MCF 10A (cell line): ENCODE measurements at regions not wholly inside any gene's neighbourhood (a gene's known extent, or its start where the extent isn't known, plus 50 kb on each side); places are given as distances from the start of the nearest gene placed in this dataset.

Source experiments
- BruUV-seq: library from RNA; stranded (reverse); fragments of 400-500 nt; replicated peaks from 2 replicates; lab custom pipeline; 2021; lab: Mats Ljungman, UMichigan
- CTCF ChIA-PET: fragments of 300-600 bp; sonication (Branson Sonifier 250); formaldehyde crosslinking; extraction: SDS; loops from one replicate; lab custom pipeline; 2021; ENCODE audit warnings: antibody characterized with exemption, inconsistent platforms; lab: Yijun Ruan, JAX
- POLR2A ChIA-PET: fragments of 300-600, 350-650 bp; sonication (Branson Sonifier 250); formaldehyde crosslinking; extraction: SDS; loops from one replicate; lab custom pipeline; 2020; ENCODE audit warnings: antibody characterized with exemption, inconsistent platforms; lab: Yijun Ruan, JAX
- DNase-seq: peaks from one replicate; pipeline ENCODE4 v3.0.0-alpha.2; 2018; ENCODE audit not compliant: unreplicated experiment
- H3K27ac Mint-ChIP-seq: one replicate; pipeline ENCODE4 v1.8.0; 2022; ENCODE audit warnings: mild to moderate bottlenecking, low read depth, mixed read lengths; ENCODE audit not compliant: unreplicated experiment
- H3K27me3 Mint-ChIP-seq: one replicate; pipeline ENCODE4 v1.8.0; 2022; ENCODE audit warnings: mixed read lengths; ENCODE audit not compliant: insufficient read depth, unreplicated experiment
- H3K36me3 Mint-ChIP-seq: one replicate; pipeline ENCODE4 v1.8.0; 2022; ENCODE audit warnings: mild to moderate bottlenecking, moderate library complexity, mixed read lengths; ENCODE audit not compliant: insufficient read depth, unreplicated experiment
- H3K4me1 Mint-ChIP-seq: one replicate; pipeline ENCODE4 v1.8.0; 2022; ENCODE audit warnings: mixed read lengths; ENCODE audit not compliant: insufficient read depth, unreplicated experiment
- H3K4me3 Mint-ChIP-seq: one replicate; pipeline ENCODE4 v1.8.0; 2022; ENCODE audit warnings: mild to moderate bottlenecking, moderate library complexity, mixed read lengths; ENCODE audit not compliant: unreplicated experiment
- H3K9me3 Mint-ChIP-seq: one replicate; pipeline ENCODE4 v1.8.0; 2022; ENCODE audit warnings: mixed read lengths; ENCODE audit not compliant: unreplicated experiment
- intact Hi-C: fragments of 100-400 bp; cut with micrococcal nuclease; formaldehyde crosslinking; loops from 2 replicates; pipeline ENCODE4 v1.14.1; 2022
- TF ChIP-seq, protein P1 (sequence below): fragments of 200-600 bp; IDR thresholded peaks from one replicate; pipeline ENCODE4 v1.8.0; 2022; ENCODE audit warnings: antibody characterized with exemption, mild to moderate bottlenecking; ENCODE audit not compliant: unreplicated experiment

DNA sequence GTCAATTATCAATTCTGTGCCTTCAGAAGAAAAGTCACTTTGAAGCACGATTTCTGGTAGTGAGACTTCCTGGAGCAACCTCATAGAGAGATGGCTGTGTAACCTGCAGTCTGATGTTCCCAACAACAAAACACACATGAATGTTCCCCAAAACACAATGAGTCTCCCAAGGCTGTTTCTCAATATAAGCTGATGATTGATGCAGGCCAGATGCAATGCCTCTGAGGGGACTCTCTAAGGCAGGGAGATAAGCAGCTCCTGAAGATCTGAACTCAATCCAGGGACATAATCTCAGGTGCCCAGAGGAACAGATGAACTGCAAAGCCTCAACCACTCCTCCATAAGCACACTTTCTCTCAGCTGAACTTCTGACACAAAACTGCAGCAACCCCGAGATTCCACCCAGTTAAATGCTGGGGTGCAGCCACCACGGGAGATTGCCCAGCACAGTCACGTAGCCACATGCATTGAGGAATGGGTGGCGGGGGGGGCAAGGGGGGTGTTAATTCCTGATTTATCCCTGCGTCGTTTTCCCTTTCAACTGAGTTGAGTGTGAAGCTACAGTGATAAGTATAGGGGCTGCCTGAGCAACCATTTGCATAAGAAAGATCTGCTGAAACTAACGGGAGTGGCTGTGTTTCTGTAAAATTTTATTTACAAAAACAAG, 122.7 kb upstream of the RASEF start:
- intact Hi-C loops, result no loop called here
- ChIA-PET POLR2A (interaction anchor here (0.5 kb wide), 1 partner anchor 148 kb away, joined by 3 read pairs; no protein-coding TSS in a partner anchor), CTCF (interaction anchor here (0.6 kb wide), 2 partner anchors 97 to 123 kb away, joined by 3 read pairs; no protein-coding TSS in a partner anchor)
- TF ChIP-seq, protein P1, sequence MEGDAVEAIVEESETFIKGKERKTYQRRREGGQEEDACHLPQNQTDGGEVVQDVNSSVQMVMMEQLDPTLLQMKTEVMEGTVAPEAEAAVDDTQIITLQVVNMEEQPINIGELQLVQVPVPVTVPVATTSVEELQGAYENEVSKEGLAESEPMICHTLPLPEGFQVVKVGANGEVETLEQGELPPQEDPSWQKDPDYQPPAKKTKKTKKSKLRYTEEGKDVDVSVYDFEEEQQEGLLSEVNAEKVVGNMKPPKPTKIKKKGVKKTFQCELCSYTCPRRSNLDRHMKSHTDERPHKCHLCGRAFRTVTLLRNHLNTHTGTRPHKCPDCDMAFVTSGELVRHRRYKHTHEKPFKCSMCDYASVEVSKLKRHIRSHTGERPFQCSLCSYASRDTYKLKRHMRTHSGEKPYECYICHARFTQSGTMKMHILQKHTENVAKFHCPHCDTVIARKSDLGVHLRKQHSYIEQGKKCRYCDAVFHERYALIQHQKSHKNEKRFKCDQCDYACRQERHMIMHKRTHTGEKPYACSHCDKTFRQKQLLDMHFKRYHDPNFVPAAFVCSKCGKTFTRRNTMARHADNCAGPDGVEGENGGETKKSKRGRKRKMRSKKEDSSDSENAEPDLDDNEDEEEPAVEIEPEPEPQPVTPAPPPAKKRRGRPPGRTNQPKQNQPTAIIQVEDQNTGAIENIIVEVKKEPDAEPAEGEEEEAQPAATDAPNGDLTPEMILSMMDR, result no peak
- no peak for DNase-seq
- no peaks in the 10 kb centered on the region for H3K27me3 Mint-ChIP-seq
- no peak overlapping the region for H3K27ac Mint-ChIP-seq
- H3K36me3 Mint-ChIP-seq, result peaks cover 6% of the 10 kb centered on the region
- no peak overlapping the region for H3K4me3 Mint-ChIP-seq
- no TSS peak for BruUV-seq
- peaks cover 7% of the 10 kb centered on the region for H3K4me1 Mint-ChIP-seq
- H3K9me3 Mint-ChIP-seq, result no peaks in the 10 kb centered on the region

DNA sequence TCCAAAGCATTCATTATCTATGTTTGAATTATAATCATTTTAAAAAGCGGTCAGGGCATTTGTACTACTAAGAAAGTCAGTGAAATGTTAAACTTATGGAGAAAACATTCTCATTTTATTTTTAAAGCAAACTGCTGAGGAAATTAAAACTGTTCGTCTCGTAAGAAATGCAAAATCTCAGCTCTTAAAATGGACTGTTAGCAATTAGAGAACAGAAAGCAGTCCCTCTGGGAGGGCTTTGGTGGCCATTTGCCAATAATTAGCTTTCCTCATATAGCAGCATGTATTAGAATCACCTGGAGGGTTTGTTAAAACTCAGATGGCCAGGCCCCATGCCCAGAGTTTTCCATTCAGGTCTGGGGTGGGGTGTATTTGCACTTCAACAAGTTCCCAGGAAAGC, 120.7 kb upstream of the RASEF start:
- no peak for DNase-seq
- intact Hi-C loops, result no loop called here
- peaks cover 5% of the 10 kb centered on the region for H3K4me1 Mint-ChIP-seq
- no peak overlapping the region for H3K27ac Mint-ChIP-seq
- ChIA-PET POLR2A (no interaction called here), CTCF (interaction anchor here (0.7 to 0.8 kb wide), 3 partner anchors 26 to 118 kb away, joined by 3 read pairs; no protein-coding TSS in a partner anchor)
- H3K36me3 Mint-ChIP-seq, result peaks cover 6% of the 10 kb centered on the region
- no TSS peak for BruUV-seq
- no peak overlapping the region for H3K4me3 Mint-ChIP-seq
- peaks cover 3% of the 10 kb centered on the region for H3K9me3 Mint-ChIP-seq
- H3K27me3 Mint-ChIP-seq, result no peaks in the 10 kb centered on the region
- TF ChIP-seq, protein P1, result no peak

DNA sequence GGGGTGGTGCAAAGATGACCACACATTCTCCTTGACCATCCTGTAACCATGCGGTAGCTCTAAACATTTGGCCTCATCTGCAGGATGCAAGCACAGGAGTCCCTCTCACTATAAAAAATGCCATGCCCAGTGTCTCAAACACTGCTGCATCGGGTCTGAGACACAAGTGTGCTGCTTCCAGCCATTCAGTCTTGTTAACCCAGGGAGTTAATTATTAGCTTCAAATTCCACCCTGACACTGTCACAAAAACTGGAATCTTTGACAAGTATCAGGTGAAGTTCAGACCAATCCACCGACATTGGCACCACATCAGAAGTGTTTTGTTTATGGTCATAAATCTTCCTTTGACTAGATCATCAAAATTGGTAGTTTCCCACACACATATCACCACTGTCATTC, 119.1 kb upstream of the RASEF start:
- Mint-ChIP-seq H3K4me1 (no peaks in the 10 kb centered on the region), H3K9me3 (peaks cover 18% of the 10 kb centered on the region), H3K27ac (no peak overlapping the region), H3K27me3 (no peaks in the 10 kb centered on the region), H3K4me3 (no peak overlapping the region), H3K36me3 (no peaks in the 10 kb centered on the region)
- ChIA-PET POLR2A (no interaction called here), CTCF (no interaction called here)
- no peak for DNase-seq
- no TSS peak for BruUV-seq
- TF ChIP-seq, protein P1, result no peak
- intact Hi-C loops, result no loop called here

DNA sequence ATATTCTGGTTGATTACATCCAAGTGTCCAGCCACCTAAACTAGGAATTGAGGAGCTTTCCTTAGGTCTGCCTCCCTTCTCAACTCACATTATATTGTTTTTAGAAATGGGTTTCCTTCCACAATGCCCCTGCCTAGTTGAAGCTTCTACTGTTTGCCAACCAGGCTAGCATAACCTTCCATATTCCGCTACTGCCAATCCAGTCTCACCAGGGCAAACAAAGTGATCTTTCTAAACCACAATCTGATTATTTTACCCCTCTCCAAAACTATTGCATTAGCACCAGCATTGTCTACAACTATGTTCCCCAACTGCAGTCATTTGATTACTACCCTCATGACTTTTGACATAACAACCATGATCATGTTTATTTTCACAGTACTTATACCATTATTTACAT, 115.8 kb upstream of the RASEF start:
- ChIA-PET CTCF (no interaction called here), POLR2A (interaction anchor here (0.7 kb wide), 1 partner anchor 11 kb away, joined by 3 read pairs; no protein-coding TSS in a partner anchor)
- Mint-ChIP-seq H3K27ac (no peak overlapping the region), H3K36me3 (no peaks in the 10 kb centered on the region), H3K4me1 (no peaks in the 10 kb centered on the region), H3K9me3 (peaks cover 24% of the 10 kb centered on the region), H3K4me3 (no peak overlapping the region), H3K27me3 (no peaks in the 10 kb centered on the region)
- intact Hi-C loops, result no loop called here
- no TSS peak for BruUV-seq
- no peak for DNase-seq
- TF ChIP-seq, protein P1, result no peak
